Activated naive CD4-positive, alpha-beta T cell treated with anti-CD3 and anti-CD28 coated beads for 36 hours (primary cell): ENCODE measurements at regions not wholly inside any gene's neighbourhood (a gene's known extent, or its start where the extent isn't known, plus 50 kb on each side); places are given as distances from the start of the nearest gene placed in this dataset.

ENCODE experiments used
- CTCF ChIA-PET: fragments of 350-600 bp; sonication (Branson Sonifier 250); formaldehyde crosslinking; loops from one replicate; lab custom pipeline; 2021; ENCODE audit warnings: antibody characterized with exemption; lab: Charles Lee
- DNase-seq: peaks from one replicate; pipeline ENCODE4 v3.0.0-alpha.2; 2020
- H3K27ac Mint-ChIP-seq: one replicate; pipeline ENCODE4 v1.8.0; 2021; ENCODE audit warnings: mild to moderate bottlenecking, mixed read lengths
- H3K27me3 Mint-ChIP-seq: one replicate; pipeline ENCODE4 v1.8.0; 2021; ENCODE audit warnings: low read depth, mixed read lengths
- H3K36me3 Mint-ChIP-seq: one replicate; pipeline ENCODE4 v1.8.0; 2021; ENCODE audit warnings: low read depth, mixed read lengths
- H3K4me1 Mint-ChIP-seq: one replicate; pipeline ENCODE4 v1.8.0; 2021; ENCODE audit warnings: low read depth, mixed read lengths
- H3K4me3 Mint-ChIP-seq: one replicate; pipeline ENCODE4 v1.8.0; 2021; ENCODE audit warnings: mild to moderate bottlenecking, moderate library complexity, mixed read lengths
- H3K9me3 Mint-ChIP-seq: one replicate; pipeline ENCODE4 v1.8.0; 2021; ENCODE audit warnings: mixed read lengths
- intact Hi-C: fragments of 100-400 bp; cut with micrococcal nuclease; formaldehyde crosslinking; loops from one replicate; pipeline ENCODE4 v1.15.1; 2023

- no peaks in the 10 kb centered on the region for H3K27me3 Mint-ChIP-seq
- no peaks in the 10 kb centered on the region for H3K4me1 Mint-ChIP-seq
- H3K27ac Mint-ChIP-seq, result no peak overlapping the region
Measured at GRCh38 chr2:54065411-54065810, 50.0 kb upstream of the ACYP2 start.

GRCh38 chr2:54063967-54064535, 51.4 kb upstream of the ACYP2 start:
- CTCF ChIA-PET, result no interaction called here
- intact Hi-C loops, result no loop called here
- no peak overlapping the region for H3K4me3 Mint-ChIP-seq

More at GRCh38 chr2:54065411-54065810, 50.0 kb upstream of the ACYP2 start:
- H3K36me3 Mint-ChIP-seq, result peaks cover 4% of the 10 kb centered on the region
- DNase-seq, result no peak
- H3K9me3 Mint-ChIP-seq, result no peaks in the 10 kb centered on the region
- H3K4me3 Mint-ChIP-seq, result no peak overlapping the region
- CTCF ChIA-PET, result no interaction called here
- intact Hi-C loops, result no loop called here

GRCh38 chr2:54062401-54062800, 53.0 kb upstream of the ACYP2 start:
- Mint-ChIP-seq H3K9me3 (no peaks in the 10 kb centered on the region), H3K27me3 (no peaks in the 10 kb centered on the region), H3K4me1 (peaks cover 2% of the 10 kb centered on the region), H3K27ac (no peak overlapping the region), H3K4me3 (no peak overlapping the region), H3K36me3 (peaks cover 8% of the 10 kb centered on the region)
- CTCF ChIA-PET, result no interaction called here
- no peak for DNase-seq
- intact Hi-C loops, result no loop called here

More at GRCh38 chr2:54063967-54064535, 51.4 kb upstream of the ACYP2 start:
- peaks cover 2% of the 10 kb centered on the region for H3K4me1 Mint-ChIP-seq
- H3K9me3 Mint-ChIP-seq, result no peaks in the 10 kb centered on the region
- no peak for DNase-seq
- H3K27ac Mint-ChIP-seq, result no peak overlapping the region
- peaks cover 5% of the 10 kb centered on the region for H3K36me3 Mint-ChIP-seq
- H3K27me3 Mint-ChIP-seq, result no peaks in the 10 kb centered on the region

- Mint-ChIP-seq H3K4me1 (peaks cover 2% of the 10 kb centered on the region), H3K36me3 (peaks cover 8% of the 10 kb centered on the region), H3K27ac (no peak overlapping the region), H3K4me3 (no peak overlapping the region), H3K9me3 (no peaks in the 10 kb centered on the region), H3K27me3 (no peaks in the 10 kb centered on the region)
- CTCF ChIA-PET, result interaction anchor here (0.6 kb wide), 1 partner anchor 619 kb away, joined by 4 read pairs; no protein-coding TSS in a partner anchor
- no peak for DNase-seq
- intact Hi-C loops, result no loop called here
Measured at GRCh38 chr2:54061272-54061671, 54.1 kb upstream of the ACYP2 start.

- Mint-ChIP-seq H3K36me3 (peaks cover 5% of the 10 kb centered on the region), H3K4me3 (no peak overlapping the region), H3K27ac (no peak overlapping the region), H3K4me1 (peaks cover 4% of the 10 kb centered on the region), H3K27me3 (no peaks in the 10 kb centered on the region), H3K9me3 (no peaks in the 10 kb centered on the region)
- DNase-seq, result no peak
- intact Hi-C loops, result no loop called here
- CTCF ChIA-PET, result no interaction called here
Measured at GRCh38 chr2:54059986-54060385, 55.4 kb upstream of the ACYP2 start.

- Mint-ChIP-seq H3K9me3 (no peaks in the 10 kb centered on the region), H3K27ac (no peak overlapping the region), H3K4me1 (peaks cover 8% of the 10 kb centered on the region), H3K4me3 (no peak overlapping the region), H3K27me3 (no peaks in the 10 kb centered on the region), H3K36me3 (peaks cover 5% of the 10 kb centered on the region)
- intact Hi-C loops, result no loop called here
- CTCF ChIA-PET, result no interaction called here
- no peak for DNase-seq
Measured at GRCh38 chr2:54059504-54059903, 55.9 kb upstream of the ACYP2 start.

GRCh38 chr2:54058449-54058848, 57.0 kb upstream of the ACYP2 start:
- Mint-ChIP-seq H3K27ac (no peak overlapping the region), H3K36me3 (peaks cover 7% of the 10 kb centered on the region), H3K9me3 (peaks cover 3% of the 10 kb centered on the region), H3K4me3 (no peak overlapping the region), H3K4me1 (peaks cover 18% of the 10 kb centered on the region), H3K27me3 (no peaks in the 10 kb centered on the region)
- no peak for DNase-seq
- intact Hi-C loops, result no loop called here
- CTCF ChIA-PET, result no interaction called here

- Mint-ChIP-seq H3K36me3 (peaks cover 18% of the 10 kb centered on the region), H3K27ac (peak overlapping the region; percentile 28), H3K27me3 (no peaks in the 10 kb centered on the region), H3K9me3 (peaks cover 3% of the 10 kb centered on the region), H3K4me3 (no peak overlapping the region), H3K4me1 (peaks cover 20% of the 10 kb centered on the region)
- no peak for DNase-seq
- CTCF ChIA-PET, result no interaction called here
- intact Hi-C loops, result loop anchor here (1.0 to 5.0 kb wide), 7 partner anchors 14 to 626 kb away; partner anchors contain the start of gene CHAC2
Measured at GRCh38 chr2:54054774-54055173, 60.6 kb upstream of the ACYP2 start.

GRCh38 chr2:54054271-54054670, 61.1 kb upstream of the ACYP2 start:
- H3K9me3 Mint-ChIP-seq, result peaks cover 3% of the 10 kb centered on the region
- H3K36me3 Mint-ChIP-seq, result peaks cover 16% of the 10 kb centered on the region
- H3K27me3 Mint-ChIP-seq, result no peaks in the 10 kb centered on the region
- H3K4me3 Mint-ChIP-seq, result peak overlapping the region; percentile 1
- H3K27ac Mint-ChIP-seq, result peak overlapping the region; percentile 28
- H3K4me1 Mint-ChIP-seq, result peaks cover 21% of the 10 kb centered on the region
- no peak for DNase-seq
- intact Hi-C loops, result loop anchor here (1.0 to 5.0 kb wide), 7 partner anchors 13 to 627 kb away; partner anchors contain the start of gene CHAC2
- CTCF ChIA-PET, result no interaction called here

GRCh38 chr2:54053830-54054229, 61.6 kb upstream of the ACYP2 start:
- Mint-ChIP-seq H3K4me3 (peak overlapping the region; percentile 1), H3K27ac (peak overlapping the region; percentile 28), H3K36me3 (peaks cover 16% of the 10 kb centered on the region), H3K27me3 (no peaks in the 10 kb centered on the region), H3K4me1 (peaks cover 23% of the 10 kb centered on the region), H3K9me3 (peaks cover 3% of the 10 kb centered on the region)
- CTCF ChIA-PET, result no interaction called here
- intact Hi-C loops, result loop anchor here (1.0 to 5.0 kb wide), 7 partner anchors 13 to 627 kb away; partner anchors contain the start of gene CHAC2
- DNase-seq, result no peak

GRCh38 chr2:54052825-54053718, 62.3 kb upstream of the ACYP2 start:
- intact Hi-C loops, result loop anchor here (5.0 kb wide), 3 partner anchors 49 to 286 kb away; partner anchors contain the start of gene CHAC2
- H3K4me1 Mint-ChIP-seq, result peaks cover 27% of the 10 kb centered on the region
- peaks cover 13% of the 10 kb centered on the region for H3K36me3 Mint-ChIP-seq
- H3K4me3 Mint-ChIP-seq, result no peak overlapping the region
- no peaks in the 10 kb centered on the region for H3K27me3 Mint-ChIP-seq
- peaks cover 3% of the 10 kb centered on the region for H3K9me3 Mint-ChIP-seq
- H3K27ac Mint-ChIP-seq, result peak overlapping the region; percentile 28
- CTCF ChIA-PET, result interaction anchor here (1.2 to 1.8 kb wide), 2 partner anchors 54 to 191 kb away, joined by 3 to 8 read pairs; no protein-coding TSS in a partner anchor
- no peak for DNase-seq

- Mint-ChIP-seq H3K27me3 (no peaks in the 10 kb centered on the region), H3K36me3 (peaks cover 14% of the 10 kb centered on the region), H3K4me1 (peaks cover 32% of the 10 kb centered on the region), H3K9me3 (peaks cover 3% of the 10 kb centered on the region), H3K27ac (no peak overlapping the region), H3K4me3 (no peak overlapping the region)
- CTCF ChIA-PET, result interaction anchor here (0.7 kb wide), 2 partner anchors 119 to 135 kb away, joined by 3 to 4 read pairs; no protein-coding TSS in a partner anchor
- no peak for DNase-seq
- intact Hi-C loops, result loop anchor here (5.0 kb wide), 3 partner anchors 52 to 283 kb away; partner anchors contain the start of gene CHAC2
Measured at GRCh38 chr2:54050445-54050844, 65.0 kb upstream of the ACYP2 start.
